GM19238 (cell line): ENCODE measurements at regions not wholly inside any gene's neighbourhood (a gene's known extent, or its start where the extent isn't known, plus 50 kb on each side); places are given as distances from the start of the nearest gene placed in this dataset.

Experiments
- DNase-seq: peaks from one replicate; pipeline ENCODE4 v3.0.0; 2011; ENCODE audit warnings: low spot score; ENCODE audit not compliant: insufficient read length

DNA sequence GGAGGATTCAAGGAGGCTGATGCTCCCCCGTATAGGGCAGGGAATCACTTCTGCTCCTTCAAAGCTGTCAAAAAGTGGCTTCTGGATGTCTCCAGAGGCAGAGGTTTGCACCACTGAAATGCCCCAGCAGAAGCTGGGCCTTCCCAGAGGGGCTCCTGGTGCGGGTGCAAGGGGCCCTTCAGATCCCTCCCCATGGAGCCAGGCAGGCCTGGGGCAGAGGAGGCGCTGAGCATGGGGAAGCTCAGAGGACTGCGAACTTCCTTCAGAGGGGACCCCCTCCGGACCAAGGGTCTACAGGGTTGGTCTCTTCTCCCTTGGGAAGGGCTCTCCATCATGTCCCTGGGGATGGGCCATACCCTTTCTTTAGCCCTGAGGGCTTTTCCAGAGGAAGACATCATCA is 341.2 kb downstream of the DYSF start:
- DNase-seq, result no peak

DNA sequence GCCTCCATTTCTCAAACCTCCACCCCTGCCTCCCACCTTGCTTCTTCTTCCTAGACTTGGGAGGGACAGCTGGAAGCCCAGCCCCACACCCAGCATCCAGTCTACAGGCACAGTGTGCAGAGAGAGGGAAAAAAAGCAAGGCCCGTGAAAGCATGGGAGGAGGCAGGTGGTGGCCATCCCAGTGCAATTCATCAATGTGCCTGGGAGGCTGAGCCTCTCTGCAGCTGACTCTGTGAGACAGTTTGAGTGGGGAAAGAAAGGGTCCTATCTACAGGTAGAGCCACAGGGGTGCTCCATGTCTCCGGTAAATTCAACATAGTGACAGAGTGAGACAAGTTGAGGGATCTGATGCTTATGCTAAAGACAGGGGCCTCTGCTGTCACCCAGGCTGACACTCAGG is 340.6 kb downstream of the DYSF start:
- DNase-seq, result no peak

GRCh38 chr2:71792926-71793761 is 339.8 kb downstream of the DYSF start:
- no peak for DNase-seq

- DNase-seq, result no peak
Measured at GRCh38 chr2:71791501-71792135, 338.3 kb downstream of the DYSF start.

GRCh38 chr2:71791061-71791450 is 337.7 kb downstream of the DYSF start:
- no peak for DNase-seq

DNA sequence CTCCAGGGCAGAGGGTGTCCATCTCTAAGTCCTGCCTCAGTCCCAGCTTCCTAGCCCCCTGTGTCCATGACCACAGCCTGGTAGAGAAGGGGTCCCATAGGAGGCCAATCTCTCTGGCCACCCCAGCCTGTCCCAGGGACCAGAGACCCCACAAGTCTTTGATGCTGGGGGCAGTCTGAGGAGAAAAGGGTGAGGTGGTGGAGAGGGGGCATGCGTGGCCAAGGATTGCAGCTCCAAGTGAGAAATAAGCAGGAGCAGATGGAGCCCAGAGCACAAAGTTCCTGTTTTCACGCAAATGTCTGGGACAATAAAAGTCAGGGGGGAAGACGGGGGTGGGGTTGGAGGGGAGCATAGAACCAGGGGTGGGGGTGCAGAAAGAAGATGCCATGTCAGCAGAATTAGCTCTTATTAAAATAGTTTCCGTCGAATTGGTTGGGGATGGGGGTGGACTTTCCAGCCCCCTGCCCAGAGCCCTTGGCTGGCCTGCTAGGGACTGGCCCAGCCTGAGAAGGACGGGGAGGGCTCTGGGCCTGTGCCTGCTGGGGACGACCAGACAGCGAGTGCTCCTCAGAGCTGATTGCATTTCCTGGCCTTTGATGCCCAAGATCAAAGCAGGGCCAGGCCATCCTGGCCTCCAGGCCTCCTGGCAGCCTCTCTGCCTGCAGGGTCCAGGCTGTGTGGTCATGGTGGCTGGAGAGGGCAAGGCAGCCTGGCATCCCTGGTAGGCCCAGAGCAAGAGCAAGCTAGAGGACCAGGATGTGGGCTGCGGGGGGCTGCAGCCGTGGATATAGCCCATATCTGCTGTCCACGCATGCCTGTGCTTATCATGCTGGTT is 337.1 kb downstream of the DYSF start:
- DNase-seq, result no peak

DNA sequence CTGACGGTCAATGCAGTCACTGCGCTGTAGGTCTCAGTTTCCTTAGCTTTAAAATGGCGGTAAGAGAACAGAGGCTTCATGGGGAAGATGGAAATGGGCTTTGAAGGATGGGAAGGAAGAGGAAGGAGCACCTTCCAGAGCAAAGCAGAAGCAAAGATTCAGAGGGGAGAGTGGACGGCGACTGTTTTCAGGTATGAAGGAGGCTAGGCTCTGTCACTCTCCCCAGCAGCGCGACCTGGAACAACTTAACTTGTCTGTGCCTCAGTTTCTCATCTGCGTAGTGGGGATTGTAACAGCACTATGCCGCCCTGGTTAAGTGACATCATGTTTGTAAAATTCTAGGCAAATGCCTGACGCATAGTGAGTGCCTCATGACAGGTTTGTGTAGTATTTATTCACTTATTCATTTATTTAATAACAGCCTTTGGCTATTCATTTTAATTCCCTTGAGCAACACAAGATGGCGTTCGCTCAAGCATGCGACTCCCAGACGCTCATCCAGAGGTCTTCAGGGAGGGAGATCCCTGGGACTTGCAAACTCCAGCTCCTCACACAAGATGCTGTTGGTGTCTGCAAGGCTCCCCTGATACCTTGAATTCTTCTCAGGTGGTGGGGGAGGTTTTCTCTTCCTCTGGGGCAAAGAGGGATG is 336.3 kb downstream of the DYSF start:
- no peak for DNase-seq

DNA sequence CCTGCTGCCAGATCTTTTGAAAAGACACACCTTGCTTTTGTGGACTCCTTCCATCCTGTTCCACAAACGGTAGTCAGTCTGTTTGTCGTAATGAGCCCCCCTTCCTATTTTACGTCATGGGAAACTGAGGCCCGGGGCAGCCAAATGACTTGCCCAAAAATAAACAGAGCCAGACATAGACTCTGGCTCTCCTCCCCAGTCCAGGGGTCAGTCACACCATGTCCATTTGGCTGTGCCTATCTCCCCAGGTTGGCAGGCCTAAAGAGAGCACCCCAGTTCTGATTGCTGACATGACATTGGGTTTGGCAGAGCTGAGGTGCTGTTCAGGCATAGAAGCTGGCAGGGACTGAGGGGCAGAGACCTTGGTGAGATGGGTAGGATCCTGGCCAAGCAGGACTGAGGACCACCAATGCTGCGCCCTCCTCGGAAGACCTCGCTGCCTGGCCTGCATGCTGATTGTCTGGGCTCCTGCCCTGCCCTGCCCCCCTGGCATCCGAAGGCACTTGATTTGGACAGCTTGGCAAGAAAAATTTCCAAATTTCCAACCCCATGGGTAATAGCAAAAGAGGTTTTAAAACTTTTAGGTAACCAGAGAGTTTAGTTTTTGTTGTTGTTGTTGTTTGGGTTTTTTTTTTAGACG is 335.4 kb downstream of the DYSF start:
- no peak for DNase-seq

DNA sequence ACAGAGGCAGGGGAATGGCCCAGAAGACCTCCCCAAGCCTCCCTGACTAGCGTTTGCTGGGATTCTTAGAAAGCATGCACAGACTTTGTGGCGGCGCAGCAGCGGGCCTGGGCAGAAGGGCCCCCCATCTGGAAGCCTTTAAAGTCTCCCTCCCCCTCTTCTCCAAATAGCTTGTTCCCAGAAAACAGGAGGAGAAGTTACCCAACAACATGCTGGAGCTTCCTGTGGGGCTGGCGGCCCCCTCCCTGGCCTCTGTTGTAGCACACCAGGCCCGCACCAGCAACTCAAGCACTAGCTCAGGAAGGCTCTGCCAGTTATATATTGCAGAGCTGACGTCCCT is 334.8 kb downstream of the DYSF start:
- DNase-seq, result no peak

GRCh38 chr2:71787476-71788185 is 334.3 kb downstream of the DYSF start:
- no peak for DNase-seq

GRCh38 chr2:71787108-71787415 is 333.7 kb downstream of the DYSF start:
- DNase-seq, result no peak

DNA sequence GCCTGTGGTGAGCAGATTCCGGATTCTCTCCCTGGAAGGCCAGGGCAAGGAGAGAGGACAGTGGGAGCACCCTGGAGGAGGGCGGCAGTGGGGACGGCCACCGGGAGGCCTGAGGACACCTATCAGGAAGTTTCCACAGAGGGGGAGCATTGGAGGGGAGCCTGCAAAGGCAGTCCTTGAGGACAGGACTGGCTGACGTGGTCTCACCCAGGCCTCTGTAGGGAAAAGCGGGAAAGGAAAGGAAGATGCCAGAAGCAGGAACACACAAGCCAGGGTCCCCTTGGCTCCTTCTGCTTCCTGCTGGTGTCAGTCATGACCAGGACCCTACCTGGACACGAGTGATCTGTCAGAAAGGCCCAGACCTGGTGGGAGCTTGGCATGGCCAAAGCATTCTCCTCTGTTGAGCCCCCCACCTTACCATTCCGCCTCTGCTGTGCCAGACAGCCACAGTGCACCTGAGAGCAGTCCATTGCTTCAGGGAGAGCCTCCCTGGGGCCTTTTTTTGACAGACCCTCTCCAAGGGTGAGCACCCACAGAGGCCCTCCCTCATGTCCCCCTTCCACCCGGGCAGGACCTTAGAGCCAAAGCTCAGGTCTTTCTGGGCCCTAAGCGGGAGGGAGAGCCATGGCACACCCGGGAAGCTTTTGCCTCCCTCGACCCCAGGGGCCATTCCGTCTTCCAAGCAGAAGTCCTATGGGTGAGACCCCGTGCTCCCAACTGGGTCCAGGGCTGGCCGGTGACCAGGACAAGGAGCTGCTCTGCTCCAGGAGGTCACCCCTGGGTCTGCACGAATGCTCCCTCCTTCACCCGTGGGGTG is 333.1 kb downstream of the DYSF start:
- no peak for DNase-seq

DNA sequence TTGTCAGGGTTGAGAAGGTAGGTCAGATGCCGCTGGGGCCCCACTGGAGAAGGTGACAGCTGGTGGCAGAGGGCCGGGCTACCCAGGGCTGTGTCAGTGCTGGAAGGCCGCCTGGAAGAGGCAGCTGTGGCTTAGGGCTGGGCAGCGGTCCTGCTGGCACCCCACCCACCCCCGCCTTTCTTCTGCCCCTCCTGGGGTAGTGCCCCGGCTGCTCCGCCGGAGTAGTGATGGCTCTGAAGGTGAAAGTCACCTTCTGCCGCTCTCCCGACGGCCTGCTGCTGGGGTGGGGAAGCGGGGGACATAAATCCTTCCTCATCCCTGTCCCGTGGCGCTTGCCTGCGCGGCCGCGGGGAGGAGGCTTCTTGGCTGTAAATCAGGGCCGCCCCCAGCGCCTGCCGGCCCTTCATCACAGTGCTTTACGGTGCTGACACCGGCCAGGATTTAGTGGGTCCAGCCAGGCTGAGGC is 332.2 kb downstream of the DYSF start:
- DNase-seq, result no peak

DNA sequence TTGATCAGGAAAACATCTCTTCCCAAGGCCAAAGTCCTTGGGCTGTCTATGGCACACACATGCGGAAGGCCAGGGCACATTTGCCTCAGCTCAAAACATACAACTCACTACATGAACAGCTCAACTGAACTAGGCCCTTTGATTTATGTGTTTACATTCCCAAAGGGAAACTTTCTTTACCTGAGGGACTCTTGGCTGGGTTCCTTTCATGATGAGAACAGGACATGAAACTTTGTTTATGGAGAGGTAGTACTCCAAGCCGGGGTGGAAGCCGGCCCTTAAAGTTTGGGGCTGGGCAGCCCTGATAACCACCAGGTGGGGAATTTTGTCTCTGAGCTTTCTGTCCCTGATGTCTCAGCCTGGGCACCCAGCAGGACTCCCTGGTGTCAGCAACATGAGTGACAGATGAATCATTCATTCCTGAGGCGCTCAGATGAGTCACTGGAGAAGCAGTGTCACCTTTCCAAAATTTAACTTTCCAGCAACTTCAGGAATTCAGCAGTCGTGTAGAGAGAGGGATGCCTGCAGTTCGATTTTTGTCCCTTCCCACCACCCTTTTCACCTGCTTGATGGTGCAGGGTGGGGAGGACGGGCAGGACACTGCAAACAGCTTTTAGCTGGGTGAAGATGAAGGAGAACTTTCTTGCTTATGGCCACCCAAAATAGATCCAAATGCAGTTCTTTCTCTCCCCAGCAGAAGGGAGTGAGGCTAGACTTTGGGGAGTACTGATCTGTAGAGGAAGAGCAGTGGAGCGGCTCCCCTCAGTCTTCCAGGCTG is 331.6 kb downstream of the DYSF start:
- no peak for DNase-seq

GRCh38 chr2:71783815-71784214 is 330.5 kb downstream of the DYSF start:
- DNase-seq, result no peak

DNA sequence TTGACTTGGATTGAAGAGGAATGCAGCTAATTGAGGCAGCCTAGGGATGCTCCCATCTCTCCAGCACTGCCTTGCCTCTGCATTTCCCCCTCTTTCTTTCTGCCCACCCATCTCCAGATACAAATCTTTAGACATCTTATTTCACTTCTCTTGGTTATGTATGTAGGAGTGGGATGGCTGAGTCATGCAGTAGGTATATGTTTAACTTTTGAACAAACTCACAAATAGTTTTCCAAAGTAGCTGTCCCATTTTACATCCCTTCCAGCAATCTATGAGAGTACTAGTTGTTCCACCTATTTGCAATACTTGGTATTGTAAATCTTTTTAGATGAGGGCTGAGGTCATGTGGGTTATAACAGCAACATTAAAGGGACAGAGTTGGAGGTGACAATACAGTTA is 329.9 kb downstream of the DYSF start:
- DNase-seq, result no peak

DNA sequence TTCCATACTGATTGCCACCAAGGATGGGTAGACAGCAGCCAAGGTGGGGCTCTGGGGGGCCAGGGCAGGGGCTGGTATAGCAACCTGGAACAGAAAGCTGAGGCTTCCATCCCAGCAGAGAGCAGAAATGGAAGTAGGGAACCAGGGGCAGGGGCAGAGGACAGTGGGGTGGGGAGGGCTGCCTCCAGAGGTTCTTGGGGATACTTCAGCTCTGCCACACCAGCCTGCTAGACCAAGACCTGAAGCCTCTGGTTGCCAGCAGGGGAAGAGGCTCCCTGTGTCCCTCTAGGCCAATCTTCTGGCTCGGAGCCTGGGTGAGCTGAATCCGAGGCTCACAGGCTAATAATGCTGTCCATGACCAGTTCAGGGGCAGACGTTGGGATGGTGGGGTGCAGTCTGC is 329.0 kb downstream of the DYSF start:
- DNase-seq, result no peak

DNA sequence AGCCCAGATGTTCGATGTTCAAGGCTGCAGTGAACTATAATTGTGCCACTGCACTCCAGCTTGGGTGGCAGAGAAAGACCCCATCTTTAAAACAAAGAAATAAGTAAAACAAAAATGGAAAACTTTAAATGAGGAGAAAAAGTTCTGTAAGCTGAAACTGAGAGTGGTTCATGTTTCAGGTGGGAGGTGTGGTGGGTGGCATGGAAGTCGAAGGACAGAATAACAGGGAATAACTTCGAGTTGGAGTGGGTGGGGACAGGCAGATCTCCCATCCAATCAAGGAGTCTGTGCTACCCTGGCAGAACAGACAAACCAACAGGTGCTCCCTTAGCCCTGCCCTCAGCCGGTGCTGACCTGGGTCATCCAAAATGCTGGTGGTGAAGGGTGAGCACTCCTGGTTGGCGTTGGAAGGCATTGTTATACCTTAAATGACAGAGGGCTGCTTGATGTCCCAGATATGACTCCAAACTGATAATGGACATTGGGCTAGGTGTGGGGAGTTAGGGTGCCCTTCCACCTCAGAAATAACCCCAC is 328.4 kb downstream of the DYSF start:
- no peak for DNase-seq

GRCh38 chr2:71780162-71780561 is 326.8 kb downstream of the DYSF start:
- no peak for DNase-seq
